ENCODE measurements at regions not wholly inside any gene's neighbourhood (a gene's known extent, or its start where the extent isn't known, plus 50 kb on each side); places are given as distances from the start of the nearest gene placed in this dataset.

GRCh38 chr20:7610681-7611080, 329.6 kb downstream of the HAO1 start:
- CTCF ChIA-PET: no interaction called here

DNA sequence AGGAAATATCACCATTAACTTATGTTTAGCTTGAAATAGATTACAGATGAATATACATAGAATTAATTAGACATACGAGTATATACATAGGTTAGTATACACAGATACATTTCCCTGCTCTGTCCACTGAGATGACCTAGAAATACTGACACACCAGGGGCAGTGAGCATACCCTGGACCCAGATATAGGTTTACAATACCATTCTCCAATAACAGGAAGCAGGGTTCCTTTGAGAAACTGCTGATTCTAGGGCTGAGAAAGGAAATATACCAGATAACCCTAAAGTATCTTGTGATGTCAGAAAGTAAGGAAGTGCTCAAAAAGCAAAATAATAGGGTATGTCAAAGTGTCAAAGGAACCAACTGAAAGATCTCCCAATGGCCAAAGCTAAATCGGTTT, 322.5 kb downstream of the HAO1 start:
- Histone ChIP-seq H3K36me3 (ENCODE audit: control insufficient read depth, insufficient read depth, low read length) (no peaks in the 10 kb centered on the region), H3K9me3 (ENCODE audit: control insufficient read depth, insufficient read depth, low read depth, low read length) (no peaks in the 10 kb centered on the region), H3K27me3 (ENCODE audit: control insufficient read depth, insufficient read depth, low read length) (no peaks in the 10 kb centered on the region), H3K4me1 (ENCODE audit: control insufficient read depth, insufficient read depth, low read length) (no peaks in the 10 kb centered on the region), H3K27ac (ENCODE audit: low read length) (no peak overlapping the region), H3K4me3 (ENCODE audit: low read depth in 2 of 2, low read length in 2 of 2) (no peak overlapping the region)
- DNase-seq (ENCODE audit: low read depth, low spot score) (no peak), ATAC-seq (no peak)
- TF ChIP-seq POLR2AphosphoS5 (IDR thresholded peaks at IDR 0.05; ENCODE audit: low read depth, low read length) (no peak), SIN3A (IDR thresholded peaks at IDR 0.05; ENCODE audit: borderline replicate concordance, insufficient read depth, low read depth, low read length) (no peak), CTCF (IDR thresholded peaks at IDR 0.05) (no peak), TCF7L2 (IDR thresholded peaks at IDR 0.05; ENCODE audit: low read depth, low read length) (no peak), REST (IDR thresholded peaks at IDR 0.05; ENCODE audit: insufficient read depth in 1 of 2, low read depth in 2 of 2, low read length in 1 of 2) (no peak)
- ChIA-PET CTCF (no interaction called here), POLR2A (no interaction called here)
- in situ Hi-C loops (cut with HindIII; ENCODE audit: low pct_unique_long_range_greater_than_20kb, low sequenced_read_pairs) (no loop called here), intact Hi-C loops (cut with micrococcal nuclease; ENCODE audit: unreplicated experiment) (no loop called here)
- BruUV-seq (replicated peaks): no TSS peak

More at GRCh38 chr20:7610681-7611080, 329.6 kb downstream of the HAO1 start:
- H3K27ac ChIP-seq (ENCODE audit: low read length): no peak overlapping the region
- intact Hi-C loops (cut with micrococcal nuclease; ENCODE audit: unreplicated experiment): no loop called here
- TF ChIP-seq TCF7L2 (IDR thresholded peaks at IDR 0.05; ENCODE audit: low read depth, low read length) (no peak), REST (IDR thresholded peaks at IDR 0.05; ENCODE audit: insufficient read depth in 1 of 2, low read depth in 2 of 2, low read length in 1 of 2) (no peak)
- H3K4me1 ChIP-seq (ENCODE audit: control insufficient read depth, insufficient read depth, low read length): no peaks in the 10 kb centered on the region
- POLR2A ChIA-PET: no interaction called here
- H3K27me3 ChIP-seq (ENCODE audit: control insufficient read depth, insufficient read depth, low read length): no peaks in the 10 kb centered on the region
- BruUV-seq (replicated peaks): no TSS peak
- in situ Hi-C loops (cut with HindIII; ENCODE audit: low pct_unique_long_range_greater_than_20kb, low sequenced_read_pairs): no loop called here
- no peaks in the 10 kb centered on the region for H3K36me3 ChIP-seq (ENCODE audit: control insufficient read depth, insufficient read depth, low read length)
- no peak overlapping the region for H3K4me3 ChIP-seq (ENCODE audit: low read depth in 2 of 2, low read length in 2 of 2)
- ATAC-seq (no peak), DNase-seq (ENCODE audit: low read depth, low spot score) (no peak)
- 0 out of 2 replicates have a peak, but pooled peaks cover 2% of the 10 kb centered on the region for H3K9me3 ChIP-seq (ENCODE audit: control insufficient read depth, insufficient read depth, low read depth, low read length)

All from Panc1 (cell line).